Activated T-cell treated with anti-CD3 and anti-CD28 coated beads, Interleukin-2, amount 50 U/mL, for 72 hours (primary cell): ENCODE measurements at regions not wholly inside any gene's neighbourhood (a gene's known extent, or its start where the extent isn't known, plus 50 kb on each side); places are given as distances from the start of the nearest gene placed in this dataset.
"Not testable (repeated sequence)": the region's sequence is repeated elsewhere in the genome, so short reads cannot be mapped to it uniquely, and the experiment has no call there.

Experiments
- ATAC-seq, 2 donors: fragments of 150-1000 bp; cut with Tn5 transposase; replicated peaks in 1 of 2; 2 replicates each; pipeline ENCODE4 v1.10.0; 2021; ENCODE audit warnings: moderate library complexity in 2 of 2, mild to moderate bottlenecking in 1 of 2
- DNase-seq, 2 donors: peaks; one replicate each; pipeline ENCODE4 v3.0.0; 2021 to 2022; ENCODE audit warnings: mixed read lengths in 1 of 2
- H3K27ac Mint-ChIP-seq: one replicate; pipeline ENCODE4 v1.8.0; 2022; ENCODE audit warnings: mild to moderate bottlenecking, moderate library complexity, mixed read lengths
- H3K27me3 Mint-ChIP-seq: one replicate; pipeline ENCODE4 v1.8.0; 2022; ENCODE audit warnings: low read depth, mixed read lengths
- H3K36me3 Mint-ChIP-seq, 2 donors: one replicate each; pipeline ENCODE4 v1.8.0; 2022; ENCODE audit warnings: mixed read lengths in 2 of 2, mild to moderate bottlenecking in 1 of 2; ENCODE audit not compliant: insufficient read depth in 2 of 2
- H3K4me1 Mint-ChIP-seq: one replicate; pipeline ENCODE4 v1.8.0; 2022; ENCODE audit warnings: low read depth, mixed read lengths
- H3K4me3 Mint-ChIP-seq, 2 donors: one replicate each; pipeline ENCODE4 v1.8.0; 2022; ENCODE audit warnings: mild to moderate bottlenecking in 2 of 2, mixed read lengths in 2 of 2, moderate library complexity in 2 of 2
- H3K9me3 Mint-ChIP-seq, 2 donors: one replicate each; pipeline ENCODE4 v1.8.0; 2022; ENCODE audit warnings: mixed read lengths in 2 of 2

- no peak overlapping the region for H3K27ac Mint-ChIP-seq
- H3K4me1 Mint-ChIP-seq: no peaks in the 10 kb centered on the region
- H3K27me3 Mint-ChIP-seq: no peaks in the 10 kb centered on the region
- ATAC-seq: no peak
- H3K36me3 Mint-ChIP-seq: no peaks in the 10 kb centered on the region
- H3K9me3 Mint-ChIP-seq: peaks cover 1 to 7% of the 10 kb centered on the region in 2 donors
- no peak overlapping the region for H3K4me3 Mint-ChIP-seq
- DNase-seq: no peak
Observed at GRCh38 chr5:28810751-28811136, 1772.4 kb upstream of the CDH9 start.

GRCh38 chr5:28809811-28810750 is 1771.7 kb upstream of the CDH9 start:
- H3K27me3 Mint-ChIP-seq: no peaks in the 10 kb centered on the region
- no peaks in the 10 kb centered on the region for H3K36me3 Mint-ChIP-seq
- H3K4me1 Mint-ChIP-seq: no peaks in the 10 kb centered on the region
- H3K27ac Mint-ChIP-seq: no peak overlapping the region
- no peak overlapping the region for H3K4me3 Mint-ChIP-seq
- peaks cover 1 to 7% of the 10 kb centered on the region in 2 donors for H3K9me3 Mint-ChIP-seq
- ATAC-seq (no peak), DNase-seq (no peak)

- Mint-ChIP-seq H3K27ac (no peak overlapping the region), H3K27me3 (no peaks in the 10 kb centered on the region), H3K4me3 (no peak overlapping the region), H3K9me3 (peaks cover 1 to 7% of the 10 kb centered on the region in 2 donors), H3K36me3 (no peaks in the 10 kb centered on the region), H3K4me1 (no peaks in the 10 kb centered on the region)
- DNase-seq (no peak), ATAC-seq (no peak)
Observed at GRCh38 chr5:28808967-28809810, 1770.8 kb upstream of the CDH9 start.

GRCh38 chr5:28807195-28807729 is 1768.9 kb upstream of the CDH9 start:
- Mint-ChIP-seq H3K27ac (no peak overlapping the region), H3K4me3 (no peak overlapping the region), H3K9me3 (peaks cover 1 to 7% of the 10 kb centered on the region in 2 donors), H3K36me3 (no peaks in the 10 kb centered on the region), H3K27me3 (no peaks in the 10 kb centered on the region), H3K4me1 (no peaks in the 10 kb centered on the region)
- ATAC-seq (no peak), DNase-seq (no peak)

GRCh38 chr5:28799035-28799434 is 1760.6 kb upstream of the CDH9 start:
- H3K4me3 Mint-ChIP-seq, ATAC-seq, H3K27ac Mint-ChIP-seq, H3K4me1 Mint-ChIP-seq, H3K9me3 Mint-ChIP-seq, DNase-seq, H3K27me3 Mint-ChIP-seq, H3K36me3 Mint-ChIP-seq: not testable (repeated sequence)

- H3K9me3 Mint-ChIP-seq: peaks cover 7 to 15% of the 10 kb centered on the region in 2 donors
- H3K4me1 Mint-ChIP-seq: no peaks in the 10 kb centered on the region
- H3K27ac Mint-ChIP-seq: no peak overlapping the region
Observed at GRCh38 chr5:28788954-28789353, 1750.6 kb upstream of the CDH9 start.

GRCh38 chr5:28780083-28780692 is 1741.8 kb upstream of the CDH9 start:
- Mint-ChIP-seq H3K4me3 (no peak overlapping the region), H3K4me1 (no peaks in the 10 kb centered on the region), H3K27ac (no peak overlapping the region), H3K27me3 (no peaks in the 10 kb centered on the region), H3K9me3 (peaks cover 6 to 8% of the 10 kb centered on the region in 2 donors), H3K36me3 (peaks cover 0 to 2% of the 10 kb centered on the region in 2 donors)
- DNase-seq (no peak), ATAC-seq (no peak)

More at GRCh38 chr5:28788954-28789353, 1750.6 kb upstream of the CDH9 start:
- no peak overlapping the region for H3K4me3 Mint-ChIP-seq
- DNase-seq (no peak), ATAC-seq (no peak)
- no peaks in the 10 kb centered on the region for H3K27me3 Mint-ChIP-seq
- no peaks in the 10 kb centered on the region for H3K36me3 Mint-ChIP-seq

- no peak overlapping the region for H3K27ac Mint-ChIP-seq
- DNase-seq: no peak
- H3K4me3 Mint-ChIP-seq: no peak overlapping the region
- H3K36me3 Mint-ChIP-seq: peaks cover 0 to 2% of the 10 kb centered on the region in 2 donors
- ATAC-seq: no peak
- H3K4me1 Mint-ChIP-seq: no peaks in the 10 kb centered on the region
- no peaks in the 10 kb centered on the region for H3K27me3 Mint-ChIP-seq
- H3K9me3 Mint-ChIP-seq: peaks cover 4 to 6% of the 10 kb centered on the region in 2 donors
Observed at GRCh38 chr5:28779161-28779754, 1740.9 kb upstream of the CDH9 start.

GRCh38 chr5:28770307-28770706 is 1731.9 kb upstream of the CDH9 start:
- no peaks in the 10 kb centered on the region for H3K27me3 Mint-ChIP-seq
- peaks cover 3 to 5% of the 10 kb centered on the region in 2 donors for H3K9me3 Mint-ChIP-seq

GRCh38 chr5:28766565-28767158 is 1728.3 kb upstream of the CDH9 start:
- ATAC-seq (no peak), DNase-seq (peak in 1 of 2 donors; percentile 0)
- Mint-ChIP-seq H3K27me3 (no peaks in the 10 kb centered on the region), H3K27ac (no peak overlapping the region), H3K4me1 (no peaks in the 10 kb centered on the region), H3K4me3 (no peak overlapping the region), H3K9me3 (peaks cover 2 to 7% of the 10 kb centered on the region in 2 donors), H3K36me3 (no peaks in the 10 kb centered on the region)

More at GRCh38 chr5:28770307-28770706, 1731.9 kb upstream of the CDH9 start:
- Mint-ChIP-seq H3K36me3 (no peaks in the 10 kb centered on the region), H3K4me1 (no peaks in the 10 kb centered on the region), H3K4me3 (no peak overlapping the region), H3K27ac (no peak overlapping the region)
- no peak for ATAC-seq
- no peak for DNase-seq

GRCh38 chr5:28751396-28751795 is 1713.0 kb upstream of the CDH9 start:
- H3K9me3 Mint-ChIP-seq: peaks cover 16 to 17% of the 10 kb centered on the region in 2 donors
- H3K36me3 Mint-ChIP-seq: no peaks in the 10 kb centered on the region
- H3K27me3 Mint-ChIP-seq: no peaks in the 10 kb centered on the region
- no peak overlapping the region for H3K4me3 Mint-ChIP-seq
- DNase-seq (no peak), ATAC-seq (no peak)
- no peak overlapping the region for H3K27ac Mint-ChIP-seq
- H3K4me1 Mint-ChIP-seq: no peaks in the 10 kb centered on the region

- H3K36me3 Mint-ChIP-seq: no peaks in the 10 kb centered on the region
- H3K4me1 Mint-ChIP-seq: no peaks in the 10 kb centered on the region
- peaks cover 9 to 13% of the 10 kb centered on the region in 2 donors for H3K9me3 Mint-ChIP-seq
- no peaks in the 10 kb centered on the region for H3K27me3 Mint-ChIP-seq
- H3K27ac Mint-ChIP-seq: no peak overlapping the region
- DNase-seq (no peak), ATAC-seq (no peak)
- H3K4me3 Mint-ChIP-seq: no peak overlapping the region
Observed at GRCh38 chr5:28750251-28750650, 1711.9 kb upstream of the CDH9 start.
